ENCODE measurements at regions not wholly inside any gene's neighbourhood (a gene's known extent, or its start where the extent isn't known, plus 50 kb on each side); places are given as distances from the start of the nearest gene placed in this dataset.
A peak's percentile ranks its signal among the peaks of the same experiment; 100 is the strongest.

DNA sequence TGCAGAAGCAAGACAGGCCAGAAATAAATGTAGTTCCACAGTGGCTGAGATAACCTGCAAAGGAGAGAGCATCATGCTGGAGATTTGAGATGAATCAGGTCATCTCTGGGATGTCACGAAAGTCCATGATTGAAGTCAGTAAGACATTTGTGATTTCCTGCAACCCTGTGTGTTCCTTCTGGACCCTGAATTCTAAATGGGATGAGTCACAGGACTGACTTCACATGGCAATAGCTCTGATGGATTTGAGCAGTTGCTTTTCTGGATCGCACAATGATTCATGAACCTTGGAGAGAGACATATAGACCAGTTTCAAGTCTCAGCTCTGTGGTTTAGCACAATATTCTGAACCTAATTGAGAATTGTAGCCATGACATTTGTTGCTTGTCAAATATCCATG lies 102.9 kb downstream of the TSN start:
- no peak for DNase-seq (ENCODE audit: extremely low read depth in 1 of 11, low read depth in 9 of 11, low spot score in 4 of 11)

DNA sequence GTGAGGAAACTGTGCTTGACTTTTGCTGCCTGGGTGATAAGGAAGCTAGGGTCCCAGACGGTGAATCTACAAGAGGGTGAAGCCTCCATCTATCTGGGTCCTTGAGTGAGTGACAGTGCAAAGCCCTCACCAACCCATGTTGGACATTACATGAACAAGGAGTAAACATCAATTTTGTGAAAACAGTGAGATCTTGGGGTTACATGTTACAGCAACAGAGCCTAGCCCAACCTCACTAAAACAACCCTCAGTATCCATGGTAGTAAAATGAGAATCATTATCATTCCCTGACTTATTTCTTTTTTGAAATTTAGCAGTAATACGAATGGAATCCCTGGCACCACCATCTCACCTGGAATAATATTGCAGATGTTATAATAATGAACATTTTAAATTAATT lies 103.4 kb downstream of the TSN start:
- DNase-seq (ENCODE audit: extremely low read depth in 1 of 11, low read depth in 9 of 11, low spot score in 4 of 11): no peak

DNA sequence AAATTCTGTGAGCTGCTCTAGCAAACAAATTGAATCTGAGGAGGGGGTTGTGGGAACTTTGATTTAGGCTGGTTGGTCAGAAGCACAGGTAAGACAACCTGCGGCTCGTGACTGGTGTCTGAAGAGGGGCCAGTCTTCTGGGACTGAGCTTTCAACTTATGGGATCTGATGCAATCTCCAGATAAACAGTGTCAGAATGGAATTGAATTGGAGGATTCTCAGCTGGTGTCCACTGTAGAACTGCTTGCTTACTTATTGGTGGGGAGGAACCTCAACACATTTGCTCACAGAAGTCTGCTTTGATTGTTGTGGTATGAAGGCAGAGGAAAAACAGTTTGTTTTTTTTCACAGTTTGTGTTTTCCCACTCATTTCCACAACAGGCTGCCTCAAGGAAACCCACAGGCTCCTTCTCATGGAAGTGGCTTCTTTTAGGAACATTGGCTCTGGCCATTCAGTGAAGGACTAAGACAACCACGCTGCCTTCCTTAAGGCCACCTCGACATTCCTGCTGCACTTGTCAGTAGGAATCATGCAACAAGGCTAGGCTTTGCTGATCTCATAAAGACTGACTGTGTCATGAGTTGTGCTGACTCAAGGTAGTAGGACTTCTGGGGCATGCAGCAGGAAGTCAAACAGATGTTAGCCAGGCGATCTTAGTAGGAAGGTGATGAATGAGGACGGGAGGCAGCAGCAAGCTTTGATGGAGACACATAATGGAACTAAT lies 104.7 kb downstream of the TSN start:
- DNase-seq (ENCODE audit: extremely low read depth in 1 of 11, low read depth in 9 of 11, low spot score in 4 of 11): peak in 2 of 11 donors; percentile 3 to 12

DNA sequence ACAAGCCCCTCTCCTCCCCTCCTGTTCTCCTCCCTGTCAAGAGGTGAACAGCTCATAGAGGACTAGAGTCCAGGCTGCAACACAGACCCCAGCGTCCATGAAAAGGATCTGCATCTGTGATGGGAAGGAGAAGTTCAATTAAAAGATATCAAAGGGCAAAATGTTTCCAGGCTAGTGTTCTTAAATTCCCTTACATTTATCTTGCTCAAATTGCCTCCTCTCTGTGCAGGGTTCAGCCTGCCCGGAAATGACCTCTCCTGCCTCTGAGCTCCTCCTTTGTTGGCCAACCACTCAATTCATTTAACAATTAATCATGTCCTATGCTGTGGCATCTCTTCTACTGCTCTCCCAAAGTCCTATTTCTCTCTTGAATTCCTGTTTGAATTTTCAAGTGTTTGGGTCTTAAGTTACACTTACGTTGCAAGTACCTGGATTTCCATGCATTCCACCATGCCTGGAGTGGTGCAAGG lies 105.3 kb downstream of the TSN start:
- DNase-seq (ENCODE audit: extremely low read depth in 1 of 11, low read depth in 9 of 11, low spot score in 4 of 11): peak in 5 of 11 donors; percentile 9 to 20 (median 15)

DNA sequence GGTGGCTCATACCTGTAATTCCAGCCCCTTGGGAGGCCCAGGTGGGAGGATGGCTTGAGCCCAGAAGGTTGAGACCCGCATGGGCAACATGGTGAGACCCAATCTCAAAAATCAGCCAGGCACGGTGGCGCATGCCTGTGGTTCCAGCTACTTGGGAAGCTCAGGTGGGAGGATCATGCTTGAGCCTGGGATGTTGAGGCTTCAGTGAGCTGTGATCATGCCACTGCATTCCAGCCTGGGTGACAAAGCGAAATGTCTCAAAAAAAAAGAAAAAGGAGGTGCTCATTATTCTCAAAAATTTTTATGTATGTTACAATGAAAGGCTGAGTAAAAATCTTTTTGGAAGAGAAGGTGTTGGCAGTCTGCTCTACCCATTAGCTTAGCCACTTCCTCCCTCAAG lies 106.8 kb downstream of the TSN start:
- no peak for DNase-seq (ENCODE audit: extremely low read depth in 1 of 11, low read depth in 9 of 11, low spot score in 4 of 11)

DNA sequence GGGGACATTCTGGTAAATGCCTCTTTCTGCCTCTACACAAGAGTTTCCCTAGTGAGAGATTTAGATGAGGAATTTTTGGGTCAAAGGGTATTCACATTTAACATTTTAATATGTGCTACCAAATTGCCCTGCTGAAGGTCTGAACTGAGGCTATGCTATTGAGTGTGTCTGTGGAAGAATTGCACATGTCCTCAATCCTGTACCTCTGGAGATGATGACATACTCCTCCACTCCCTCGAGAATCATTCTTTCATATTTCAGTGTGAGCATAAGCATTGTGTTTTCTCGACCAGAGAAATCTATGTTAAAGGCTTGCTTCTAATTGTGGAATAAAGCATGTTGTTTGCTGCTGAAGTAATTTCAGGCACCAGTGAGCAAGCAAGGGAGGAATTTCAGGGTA lies 110.5 kb downstream of the TSN start:
- DNase-seq (ENCODE audit: extremely low read depth in 1 of 11, low read depth in 9 of 11, low spot score in 4 of 11): no peak

DNA sequence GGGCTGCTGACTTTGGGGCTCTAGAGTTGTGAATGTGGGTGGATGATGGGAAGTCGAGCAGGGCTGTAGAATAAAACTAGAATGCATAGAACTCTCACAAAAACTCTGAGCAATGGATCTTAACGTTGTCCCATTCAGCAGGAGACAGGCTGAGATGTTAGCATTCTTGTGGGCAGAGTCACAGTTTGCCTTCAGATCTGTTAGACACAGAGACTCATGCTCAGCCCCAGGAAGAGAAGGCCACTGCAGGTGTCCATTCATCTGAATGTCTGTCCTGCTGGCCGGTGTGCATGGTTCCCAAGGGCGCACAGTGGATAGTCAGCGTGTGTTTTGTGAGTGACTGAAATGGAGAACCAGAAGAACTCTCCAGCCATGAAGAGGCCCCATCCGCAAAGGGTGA lies 111.3 kb downstream of the TSN start:
- no peak for DNase-seq (ENCODE audit: extremely low read depth in 1 of 11, low read depth in 9 of 11, low spot score in 4 of 11)

DNA sequence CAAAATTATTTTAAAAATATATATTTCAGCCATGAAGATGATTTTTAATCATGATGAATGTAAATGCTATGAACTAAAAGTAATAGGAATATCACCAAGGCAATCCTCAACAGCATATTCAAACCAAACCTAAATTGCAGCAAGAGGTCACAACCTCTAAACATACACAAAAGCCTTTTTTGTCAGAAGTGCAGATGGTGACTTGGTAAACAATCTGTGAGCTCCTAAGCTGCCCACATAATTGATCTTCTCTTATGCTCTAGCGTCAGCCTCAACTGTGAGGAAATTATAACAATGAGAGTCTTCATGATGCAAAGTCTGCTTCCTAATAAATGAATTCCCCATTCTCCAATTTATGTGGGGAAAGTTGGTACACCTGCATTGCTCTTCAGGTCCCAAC lies 113.2 kb downstream of the TSN start:
- no peak for DNase-seq (ENCODE audit: extremely low read depth in 1 of 11, low read depth in 9 of 11, low spot score in 4 of 11)

DNA sequence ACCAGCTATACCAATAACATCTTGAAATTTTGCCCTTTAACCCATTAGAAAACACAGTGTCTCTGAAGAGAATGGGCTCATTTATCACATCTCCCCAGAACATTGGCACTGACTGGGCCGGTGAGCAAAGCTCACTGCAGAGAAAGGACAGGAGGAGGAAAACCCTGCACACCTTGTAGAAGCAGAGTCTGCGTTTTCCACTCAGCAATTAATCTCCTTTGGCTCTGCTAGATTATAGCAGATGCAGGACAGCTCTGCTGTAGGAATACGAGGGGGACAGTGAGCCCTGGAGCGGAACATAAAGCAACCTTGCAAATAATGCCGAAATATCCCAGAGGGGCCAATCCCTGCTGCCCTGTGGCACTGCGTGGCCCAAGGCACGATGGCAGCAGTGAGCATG lies 113.9 kb downstream of the TSN start:
- no peak for DNase-seq (ENCODE audit: extremely low read depth in 1 of 11, low read depth in 9 of 11, low spot score in 4 of 11)

DNA sequence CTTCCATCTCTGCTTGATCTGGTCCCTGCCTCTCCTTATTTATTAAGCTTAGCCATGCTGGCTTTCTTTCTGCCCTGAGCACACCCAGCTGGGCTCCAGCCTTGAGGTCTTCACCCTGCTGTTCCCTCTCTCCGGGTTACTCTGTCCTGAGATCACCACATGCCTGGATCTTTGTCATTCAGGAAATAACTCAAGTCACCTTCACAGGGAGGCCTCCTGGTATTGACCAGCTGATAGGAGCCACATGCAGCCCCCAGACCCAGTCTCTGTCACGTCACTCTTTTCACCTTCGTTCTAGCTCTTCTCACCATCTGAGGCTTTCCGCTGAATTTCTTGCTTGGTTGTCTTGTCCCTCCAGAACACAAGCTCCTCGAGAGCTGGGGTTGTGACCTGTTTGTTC lies 114.4 kb downstream of the TSN start:
- DNase-seq (ENCODE audit: extremely low read depth in 1 of 11, low read depth in 9 of 11, low spot score in 4 of 11): no peak

DNA sequence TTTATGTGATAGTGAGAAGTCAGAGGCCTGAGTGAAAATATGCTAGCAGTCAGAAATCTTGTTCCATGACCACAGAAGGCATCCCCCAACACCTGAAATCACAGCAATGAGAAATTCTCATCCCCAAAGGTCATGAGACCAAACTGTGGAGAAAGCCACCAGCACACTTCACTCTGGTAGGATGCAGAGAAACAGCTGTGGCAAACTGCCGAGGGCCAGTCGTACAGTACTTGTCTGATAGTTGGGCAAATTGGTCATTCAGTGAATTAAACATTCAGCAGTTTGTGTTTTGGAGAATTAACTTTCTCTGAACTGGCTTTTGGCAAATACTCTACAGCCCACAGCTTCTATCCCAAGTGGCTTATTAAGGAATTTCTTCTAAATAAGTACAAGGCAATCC lies 117.2 kb downstream of the TSN start:
- no peak for DNase-seq (ENCODE audit: extremely low read depth in 1 of 11, low read depth in 9 of 11, low spot score in 4 of 11)

DNA sequence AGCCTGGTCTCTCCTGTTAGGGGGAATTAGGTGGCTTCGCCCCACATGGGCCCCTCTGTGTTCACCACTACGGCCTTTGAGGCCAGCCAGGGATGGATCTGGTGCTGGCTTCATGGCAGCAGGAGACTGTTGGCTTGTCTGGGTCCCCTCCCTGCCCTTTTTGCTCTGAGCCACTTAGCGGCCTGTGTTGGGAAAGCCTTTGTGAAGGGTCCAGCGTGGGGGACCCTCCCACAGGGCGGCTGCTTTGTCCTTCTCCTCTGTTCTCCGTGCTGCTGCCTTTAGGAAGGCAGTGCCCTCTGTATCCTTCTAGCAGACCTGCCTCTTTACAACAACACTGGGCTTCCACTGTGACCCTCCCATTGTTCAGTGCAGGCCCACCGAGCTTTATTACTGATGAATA lies 118.4 kb downstream of the TSN start:
- no peak for DNase-seq (ENCODE audit: extremely low read depth in 1 of 11, low read depth in 9 of 11, low spot score in 4 of 11)

DNA sequence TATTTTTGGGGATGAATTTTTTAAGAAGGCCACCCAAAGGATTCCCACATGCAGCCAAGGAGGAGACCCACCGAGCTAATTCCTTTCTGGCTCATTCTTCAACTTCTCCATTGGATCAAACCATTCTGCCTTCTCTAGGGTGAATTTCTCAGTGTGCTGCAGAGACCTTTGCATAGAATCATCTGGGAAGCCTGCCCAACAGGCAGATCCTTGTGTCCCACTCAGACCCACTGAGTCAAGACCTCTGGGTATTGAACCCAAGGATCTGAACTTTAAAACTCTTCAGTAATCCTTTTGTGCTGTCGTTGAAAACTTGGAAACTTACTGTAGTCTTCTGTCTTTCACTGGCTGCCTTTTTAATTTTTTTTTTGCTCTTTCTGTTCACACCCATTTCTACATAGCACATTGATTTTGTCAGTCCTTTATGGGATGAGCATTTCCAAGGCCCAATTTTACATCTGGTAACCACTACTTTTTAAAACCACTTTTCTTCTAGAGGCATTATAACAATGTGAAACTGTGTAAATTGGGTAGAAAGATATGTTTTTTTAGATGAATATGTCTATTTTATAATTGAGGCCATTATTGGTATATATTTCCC lies 120.2 kb downstream of the TSN start:
- no peak for DNase-seq (ENCODE audit: extremely low read depth in 1 of 11, low read depth in 9 of 11, low spot score in 4 of 11)

DNA sequence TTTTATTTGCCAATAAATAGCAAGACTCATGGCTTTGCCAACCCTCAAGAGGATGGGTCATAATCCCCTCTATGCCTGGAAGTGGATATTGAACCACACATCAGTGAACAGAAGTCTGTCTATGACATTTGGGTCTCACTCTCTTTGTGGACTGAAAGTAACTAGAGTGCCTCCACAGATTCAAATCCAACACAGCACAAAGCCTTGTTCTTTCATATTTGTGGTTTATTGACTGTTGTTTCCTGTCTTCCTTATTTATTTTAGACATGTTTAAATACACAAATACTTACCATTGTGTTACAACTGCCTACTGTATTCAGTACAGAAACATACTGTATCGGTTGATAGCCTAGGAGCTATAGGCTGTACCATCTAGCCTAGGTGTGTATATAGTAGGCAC lies 121.9 kb downstream of the TSN start:
- no peak for DNase-seq (ENCODE audit: extremely low read depth in 1 of 11, low read depth in 9 of 11, low spot score in 4 of 11)

DNA sequence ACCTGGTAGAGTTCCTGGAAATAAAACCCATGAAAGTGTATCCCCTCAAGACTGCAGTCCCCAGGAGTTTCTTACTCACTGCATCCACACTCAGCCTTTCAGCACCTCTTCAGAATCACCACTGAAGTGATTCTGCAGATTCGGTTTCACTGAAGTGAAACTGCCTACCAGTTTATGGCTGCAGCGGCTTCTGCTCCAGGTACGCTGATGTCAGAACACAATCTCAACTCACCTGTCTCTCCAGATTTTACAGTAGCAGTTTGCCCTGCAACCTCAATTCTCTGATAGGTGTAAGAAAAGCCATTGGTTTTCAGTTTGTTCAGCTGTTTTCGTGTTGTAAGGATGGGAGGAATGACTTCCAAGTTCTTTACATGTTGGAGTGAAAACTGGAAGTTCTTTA lies 124.8 kb downstream of the TSN start:
- DNase-seq (ENCODE audit: extremely low read depth in 1 of 11, low read depth in 9 of 11, low spot score in 4 of 11): no peak

DNA sequence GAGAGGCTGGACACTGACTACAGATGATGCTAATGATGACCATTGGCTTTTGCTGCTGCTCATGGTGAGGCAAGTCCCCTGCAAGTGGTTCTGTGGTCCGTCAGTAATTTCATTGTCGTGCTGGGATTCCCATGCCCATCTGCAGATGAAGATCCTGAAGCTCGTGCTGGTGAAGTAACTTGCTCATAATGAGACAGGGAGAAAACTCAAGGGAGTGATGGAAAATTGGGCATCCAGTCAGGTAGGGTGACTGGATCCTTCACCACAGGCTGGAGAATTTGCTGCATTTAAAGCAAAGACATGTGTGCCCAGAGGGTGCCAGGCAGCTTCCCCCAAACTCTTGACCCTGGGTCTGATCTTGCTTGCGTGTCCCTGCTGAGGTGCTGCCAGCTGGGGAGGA lies 125.6 kb downstream of the TSN start:
- DNase-seq (ENCODE audit: extremely low read depth in 1 of 11, low read depth in 9 of 11, low spot score in 4 of 11): no peak

DNA sequence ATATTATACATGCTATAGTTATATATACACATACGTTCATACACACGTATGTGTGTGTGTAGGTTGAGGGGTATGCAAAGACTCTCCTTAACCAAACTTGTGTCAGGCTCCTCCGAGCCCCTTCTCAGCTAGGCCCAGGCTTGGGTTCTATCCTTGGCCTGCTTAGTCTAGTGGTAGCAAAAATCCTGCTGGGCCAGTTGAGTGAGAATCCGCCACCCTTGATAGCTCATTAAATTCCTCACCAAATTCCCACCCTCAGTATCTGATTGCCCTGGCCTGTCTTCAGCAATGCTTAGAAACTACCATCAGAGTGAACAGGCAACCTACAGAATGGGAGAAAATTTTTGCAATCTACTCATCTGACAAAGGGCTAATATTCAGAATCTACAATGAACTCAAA lies 126.5 kb downstream of the TSN start:
- DNase-seq (ENCODE audit: extremely low read depth in 1 of 11, low read depth in 9 of 11, low spot score in 4 of 11): no peak

DNA sequence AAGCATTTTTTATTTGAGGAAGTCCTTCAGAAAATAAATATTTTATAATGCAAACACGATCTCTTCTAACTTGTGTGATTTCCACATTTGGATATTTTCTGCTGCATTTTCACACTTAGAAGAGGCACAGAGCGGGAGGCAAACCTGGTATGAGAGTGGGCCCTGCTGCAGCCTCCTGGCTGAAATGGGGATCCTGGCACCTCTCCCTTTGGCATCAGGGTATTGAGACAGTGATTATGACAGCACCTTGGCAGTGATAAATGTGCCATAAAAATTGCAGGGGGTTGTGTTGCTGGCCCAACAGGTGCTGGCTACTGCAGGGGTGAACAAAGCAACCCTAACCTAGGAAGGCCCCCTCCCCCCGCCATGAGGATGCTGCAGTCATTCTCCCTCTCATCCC lies 128.6 kb downstream of the TSN start:
- no peak for DNase-seq (ENCODE audit: extremely low read depth in 1 of 11, low read depth in 9 of 11, low spot score in 4 of 11)

DNA sequence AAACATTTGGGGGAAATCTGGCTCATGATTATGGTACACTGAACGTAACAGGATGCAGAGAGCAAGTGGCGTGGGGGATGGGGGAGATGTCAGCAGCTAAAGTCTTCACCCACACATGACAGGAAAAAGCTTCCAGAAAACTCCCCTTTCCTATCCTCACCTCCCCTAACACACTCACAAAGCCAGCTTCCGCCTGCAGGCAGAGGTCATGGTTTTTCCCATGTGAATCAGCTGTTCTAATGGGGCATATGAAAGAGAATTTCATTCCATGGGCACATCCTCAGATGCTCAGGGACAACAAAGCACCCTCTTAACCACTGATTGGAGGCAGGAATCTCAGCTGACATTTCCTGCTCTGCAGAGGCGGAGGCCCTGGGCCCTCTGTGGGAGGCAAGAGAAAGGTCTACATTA lies 129.1 kb downstream of the TSN start:
- no peak for DNase-seq (ENCODE audit: extremely low read depth in 1 of 11, low read depth in 9 of 11, low spot score in 4 of 11)

DNA sequence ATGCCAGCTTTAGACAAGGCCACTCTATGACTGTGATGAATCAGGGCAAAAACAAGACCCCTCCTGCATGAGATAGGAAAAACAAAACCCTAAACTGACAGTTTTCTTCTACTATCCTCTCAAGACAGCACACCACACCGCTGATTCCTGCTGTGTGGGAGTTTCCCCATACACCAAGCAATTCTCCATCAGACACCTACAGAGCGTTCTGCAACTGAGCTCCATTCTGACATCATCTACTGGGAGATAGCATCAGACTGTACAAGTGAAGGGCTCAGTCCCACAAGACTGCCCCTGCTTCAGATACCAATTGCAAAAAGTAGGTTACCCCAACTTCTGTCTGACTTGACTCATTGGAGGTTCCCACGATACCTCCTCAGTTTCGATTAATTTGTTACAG lies 130.6 kb downstream of the TSN start:
- DNase-seq (ENCODE audit: extremely low read depth in 1 of 11, low read depth in 9 of 11, low spot score in 4 of 11): no peak

DNA sequence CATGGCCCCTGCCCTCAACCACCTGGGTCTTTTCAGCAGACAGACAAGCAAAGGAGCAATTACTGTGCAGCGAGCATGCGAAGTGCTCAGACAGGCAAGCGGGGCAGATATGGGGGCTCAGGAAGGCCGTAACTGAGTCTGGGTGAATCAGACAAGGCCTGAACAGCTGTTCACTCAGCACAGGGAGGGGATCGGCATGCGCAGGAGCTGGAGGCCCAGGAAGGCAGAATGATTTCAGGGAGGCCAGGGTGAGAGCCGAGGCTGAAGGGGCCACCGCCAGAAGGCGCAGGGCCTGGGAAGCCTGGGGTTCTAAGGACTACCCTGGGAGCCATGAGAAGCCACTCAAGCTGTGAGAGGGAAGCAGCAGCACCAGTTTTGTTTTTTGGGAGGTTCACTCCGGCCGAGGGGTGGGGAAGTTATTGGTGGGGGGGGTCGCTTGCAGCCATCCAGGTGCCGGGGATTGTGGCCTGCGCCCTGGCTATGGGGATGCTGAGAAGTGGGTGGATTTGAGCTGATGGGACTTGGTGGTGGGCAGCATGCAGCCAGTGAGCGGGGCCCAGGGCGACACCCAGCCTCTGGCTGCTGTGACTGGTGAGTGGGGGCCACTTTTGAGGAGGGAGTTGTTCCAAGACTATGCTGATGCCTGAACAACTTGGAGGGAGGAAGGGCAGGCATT lies 132.2 kb downstream of the TSN start:
- no peak for DNase-seq (ENCODE audit: extremely low read depth in 1 of 11, low read depth in 9 of 11, low spot score in 4 of 11)

Data from renal cortex interstitium (tissue), 11 donors.